ENCODE measurements at regions not wholly inside any gene's neighbourhood (a gene's known extent, or its start where the extent isn't known, plus 50 kb on each side); places are given as distances from the start of the nearest gene placed in this dataset.
"Not testable (repeated sequence)": the region's sequence is repeated elsewhere in the genome, so short reads cannot be mapped to it uniquely, and the experiment has no call there.

DNA sequence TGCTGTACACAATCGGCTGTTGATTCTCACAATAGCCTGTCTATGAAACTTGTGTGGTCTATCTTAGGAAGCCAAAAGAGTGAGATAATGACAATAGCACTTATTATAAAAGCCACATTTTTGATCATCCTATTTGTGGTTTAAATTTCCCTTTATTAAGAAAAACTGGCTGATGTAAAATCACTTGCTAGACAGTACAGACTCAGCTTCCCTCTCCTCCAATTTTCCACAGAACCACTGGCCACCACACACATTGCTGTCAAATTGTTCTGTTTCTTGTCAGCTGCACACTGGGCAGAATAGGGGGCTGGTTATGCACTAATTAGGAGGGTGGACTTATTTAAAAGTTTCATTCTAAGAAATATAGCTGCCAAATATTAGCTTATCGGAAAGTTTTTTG lies 425.9 kb downstream of the EPHA3 start:
- DNase-seq: no peak

DNA sequence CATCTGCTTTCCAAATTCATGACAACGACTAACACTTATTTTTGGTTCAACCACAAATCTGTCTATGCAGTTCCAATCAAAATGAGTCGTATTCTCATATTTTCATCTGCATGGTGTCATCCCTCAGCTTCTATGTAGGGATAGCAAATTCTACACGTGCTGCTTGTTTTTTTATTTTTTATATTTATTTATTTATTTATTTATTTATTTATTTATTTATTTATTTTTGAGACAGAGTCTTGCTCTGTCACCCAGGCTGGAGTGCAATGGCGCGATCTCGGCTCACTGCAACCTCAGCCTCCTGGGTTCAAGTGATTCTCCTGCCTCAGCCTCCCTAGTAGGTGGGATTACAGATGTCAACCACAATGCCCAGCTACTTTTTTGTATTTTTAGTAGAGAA lies 447.2 kb downstream of the EPHA3 start:
- not testable (repeated sequence) for DNase-seq

DNA sequence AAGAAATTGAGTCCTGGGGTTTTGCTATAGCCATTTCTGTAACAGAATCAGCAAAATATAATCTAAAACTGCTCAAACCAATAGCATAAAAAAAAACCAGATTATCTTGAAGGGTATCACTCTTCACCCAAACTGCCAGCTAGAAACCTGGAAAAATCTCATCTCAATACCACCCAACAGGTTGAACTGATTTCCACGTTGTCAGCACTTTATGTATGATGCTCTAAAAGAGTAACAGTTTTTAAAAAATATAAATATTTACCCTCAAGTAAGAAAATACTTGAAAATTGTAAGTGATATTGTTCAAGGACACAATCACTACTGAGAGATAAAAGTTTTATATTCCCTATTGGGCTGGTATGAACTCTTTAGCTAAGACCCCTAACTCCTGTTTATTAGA lies 451.3 kb downstream of the EPHA3 start:
- DNase-seq: no peak

DNA sequence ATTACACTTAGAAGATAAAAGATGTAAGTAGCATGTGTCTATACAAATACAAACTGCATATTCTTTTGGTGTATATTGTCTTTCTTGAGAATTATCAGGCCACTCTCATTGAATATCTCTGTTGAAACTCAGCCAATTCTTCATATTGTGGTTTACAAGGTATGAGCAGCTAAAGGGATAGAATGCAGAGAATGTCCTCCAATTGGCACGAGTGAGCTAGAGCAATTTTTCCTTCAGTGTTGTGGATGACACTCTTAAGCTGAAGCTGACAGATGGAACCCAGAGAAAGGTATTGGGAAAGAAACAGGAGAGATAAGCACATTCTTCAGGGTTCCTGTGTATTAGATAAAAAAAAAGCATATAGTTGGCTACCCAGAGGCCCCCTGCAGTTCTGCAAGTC lies 453.1 kb downstream of the EPHA3 start:
- DNase-seq: peak; percentile 40

DNA sequence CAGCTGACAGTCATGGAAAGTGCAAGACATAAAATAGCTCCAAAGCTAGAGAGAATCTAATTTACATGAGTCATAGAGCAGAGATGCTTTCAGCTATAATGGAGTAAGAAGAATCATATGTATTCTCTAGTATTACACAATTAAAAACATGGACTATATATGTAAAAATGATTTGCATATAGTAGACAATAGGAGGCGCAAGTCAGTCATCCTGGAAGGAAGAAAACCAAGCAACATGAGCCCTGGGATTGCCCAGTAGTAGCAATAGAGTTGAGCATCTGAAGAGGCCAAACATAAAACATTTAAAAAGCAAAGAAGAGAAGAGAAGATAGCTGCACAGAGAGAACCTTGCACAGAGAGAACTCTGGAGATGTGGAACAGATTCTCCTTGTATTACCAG lies 455.0 kb downstream of the EPHA3 start:
- no peak for DNase-seq

DNA sequence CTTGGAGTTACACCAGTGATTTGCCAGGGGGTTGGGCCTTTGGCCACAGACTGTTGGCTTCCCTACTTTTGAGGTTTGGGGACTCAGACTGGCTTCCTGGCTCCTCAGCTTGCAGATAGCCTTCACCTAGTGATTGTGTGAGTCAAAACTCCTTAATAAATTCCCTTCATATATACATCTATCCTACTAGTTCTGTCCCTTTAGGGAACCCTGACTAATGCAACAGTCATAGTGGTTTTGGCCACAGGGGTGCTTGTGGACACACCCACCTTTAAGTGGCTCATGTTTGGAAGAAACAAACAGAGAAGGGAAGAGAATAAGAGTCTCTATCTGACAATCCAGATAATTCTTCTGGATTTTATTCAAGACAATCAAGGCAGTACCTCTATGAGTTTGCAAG lies 457.7 kb downstream of the EPHA3 start:
- DNase-seq: no peak

DNA sequence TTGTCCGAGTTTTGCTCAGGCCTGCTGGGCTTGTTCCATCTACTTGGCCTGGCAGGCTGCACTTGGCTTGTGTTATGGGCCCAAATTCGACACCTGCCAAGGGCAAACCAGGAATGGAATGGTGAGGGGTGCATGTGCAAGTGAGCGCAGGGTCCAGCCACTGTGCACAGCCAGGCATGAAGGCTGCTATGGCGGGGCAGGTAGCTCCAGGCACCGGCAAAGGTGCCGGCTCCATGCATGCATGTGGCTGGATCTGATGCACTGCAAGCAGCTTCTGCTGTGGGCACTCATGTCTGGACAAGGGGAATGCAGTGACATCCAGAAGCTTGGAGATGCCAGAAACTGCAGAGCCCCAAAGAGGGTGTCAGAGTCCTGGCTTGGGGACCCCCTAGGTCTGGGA lies 463.0 kb downstream of the EPHA3 start:
- no peak for DNase-seq

DNA sequence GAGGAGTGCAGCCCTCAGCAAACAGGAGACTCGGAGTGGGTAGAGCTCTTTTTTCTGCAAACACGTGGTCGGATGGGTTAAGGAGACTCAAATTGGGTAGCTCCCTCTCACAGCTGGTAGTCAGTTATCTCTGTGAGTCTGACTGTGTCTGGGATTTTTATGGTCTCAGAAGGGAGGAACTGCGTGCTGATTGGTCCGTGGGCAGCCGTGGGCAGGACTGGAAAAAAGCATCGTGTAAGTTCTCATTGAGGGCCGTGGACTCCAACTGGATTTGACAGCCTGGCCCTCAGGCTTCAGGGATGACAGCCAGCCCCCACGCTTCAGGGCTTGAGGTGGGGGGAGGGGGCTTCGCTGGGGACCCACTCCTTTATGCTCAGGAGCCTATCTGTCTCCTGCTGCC lies 463.9 kb downstream of the EPHA3 start:
- DNase-seq: no peak

DNA sequence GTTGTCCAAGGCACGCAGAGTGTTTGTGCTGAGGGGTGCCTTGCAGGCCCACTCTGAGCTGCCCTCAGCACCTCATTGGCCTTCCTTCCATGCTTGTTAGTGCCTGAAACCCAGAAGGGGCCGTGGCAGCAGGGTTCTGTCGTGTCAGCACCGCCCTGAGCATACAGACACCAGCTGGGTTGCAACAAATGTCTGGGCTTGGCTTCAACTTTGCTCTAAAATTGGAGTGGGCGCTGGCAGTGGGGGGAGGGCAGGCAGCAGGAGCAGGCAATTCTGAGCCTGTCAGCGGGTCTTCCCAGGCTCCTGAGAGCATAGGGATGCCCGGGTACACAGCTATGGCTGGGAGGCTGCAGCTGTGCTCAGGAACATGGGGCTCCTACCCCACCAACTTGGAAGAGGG lies 464.3 kb downstream of the EPHA3 start:
- DNase-seq: no peak

DNA sequence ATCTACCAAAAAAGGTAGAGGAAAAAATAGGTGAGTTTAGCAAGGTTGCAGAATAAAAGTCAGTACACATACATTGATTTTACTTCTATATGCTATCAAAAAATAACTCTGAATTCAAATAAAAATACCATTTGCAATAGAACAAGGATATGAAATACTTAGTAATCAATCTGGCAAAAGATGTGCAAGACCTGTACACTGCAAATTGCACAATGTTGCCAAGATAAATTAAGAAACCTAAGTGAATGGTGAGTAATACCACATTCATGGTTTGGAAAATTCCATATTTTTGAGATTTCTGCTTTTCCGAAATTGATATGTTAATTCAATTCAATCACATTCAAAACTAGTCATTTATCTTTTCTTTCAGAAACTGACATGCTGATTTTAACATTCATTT lies 464.8 kb downstream of the EPHA3 start:
- no peak for DNase-seq

DNA sequence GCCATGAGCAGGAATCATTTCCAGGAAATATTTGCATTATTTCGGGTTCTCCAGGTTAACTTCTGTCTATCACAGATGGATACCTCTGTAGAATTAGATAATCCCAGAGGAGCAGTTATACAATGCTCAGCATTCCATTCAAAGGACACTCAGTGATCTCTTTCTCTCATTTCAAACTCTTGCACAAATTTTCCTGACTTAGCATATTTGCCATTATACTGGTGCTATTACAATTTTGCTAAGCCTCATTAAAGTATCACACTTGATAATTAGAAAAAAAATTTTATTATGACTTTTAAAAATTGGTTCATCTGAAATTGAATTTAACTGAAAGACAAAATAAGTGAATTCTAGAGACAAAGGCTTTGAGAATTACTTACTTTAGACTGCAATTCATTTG lies 469.0 kb downstream of the EPHA3 start:
- DNase-seq: no peak

DNA sequence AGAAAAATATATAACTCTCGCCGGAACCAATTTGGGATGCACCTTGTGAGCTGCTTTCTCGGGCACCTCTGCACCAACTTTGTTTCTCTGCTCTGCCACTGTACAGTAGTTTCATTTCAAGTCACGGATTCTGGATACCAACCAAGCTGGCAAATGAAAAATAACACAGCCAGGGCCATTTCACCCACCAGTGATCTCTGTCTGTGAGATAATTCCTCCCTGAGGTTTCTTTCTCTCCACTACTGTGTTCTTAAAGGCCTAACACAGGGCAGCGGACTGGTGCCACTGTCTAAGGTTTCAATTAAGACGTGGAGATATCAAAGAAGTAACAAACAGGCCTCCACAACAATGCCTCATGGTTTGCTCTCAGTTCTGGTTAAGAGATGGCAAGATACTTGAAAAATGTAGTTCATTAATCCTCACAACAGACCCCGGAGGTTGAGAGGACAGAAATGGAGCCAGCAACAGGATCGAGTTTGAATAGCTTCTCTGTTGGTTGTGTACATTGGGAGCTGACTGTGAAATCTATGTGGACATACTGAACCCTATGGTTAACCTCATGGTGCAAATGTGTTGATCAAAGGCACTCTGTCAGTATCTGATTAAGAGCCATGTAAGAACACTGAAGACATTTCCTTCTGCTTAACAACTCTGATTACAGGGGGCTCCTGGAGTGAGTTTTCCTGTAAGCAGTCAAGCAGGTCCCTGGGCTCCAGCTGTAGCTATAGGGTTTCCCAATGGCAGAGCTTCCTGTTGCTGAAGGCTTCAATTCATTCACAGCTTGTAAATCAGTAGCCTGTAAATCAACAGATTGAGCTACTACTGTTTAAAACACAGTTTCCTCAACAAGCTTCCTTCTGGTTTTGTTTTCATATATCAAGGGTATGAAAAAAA lies 470.5 kb downstream of the EPHA3 start:
- DNase-seq: no peak

DNA sequence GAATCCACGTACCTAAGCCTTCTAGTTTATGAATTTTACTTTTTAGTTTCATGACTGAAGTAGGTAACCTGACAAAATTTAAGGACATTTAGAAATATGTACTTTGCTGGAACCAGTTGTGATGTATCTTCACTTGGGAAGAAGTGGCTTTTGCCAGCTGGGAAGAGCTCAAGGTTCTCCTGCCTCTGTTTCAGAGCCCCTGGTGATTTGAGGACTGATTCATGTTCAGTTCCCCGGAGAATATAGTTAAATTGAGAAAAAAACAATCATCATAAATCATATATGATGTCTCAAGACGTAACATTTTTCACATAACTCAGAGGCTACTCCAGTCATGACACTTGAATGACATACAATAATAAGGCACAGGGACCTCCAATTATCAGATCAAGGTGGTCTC lies 473.4 kb downstream of the EPHA3 start:
- DNase-seq: no peak

DNA sequence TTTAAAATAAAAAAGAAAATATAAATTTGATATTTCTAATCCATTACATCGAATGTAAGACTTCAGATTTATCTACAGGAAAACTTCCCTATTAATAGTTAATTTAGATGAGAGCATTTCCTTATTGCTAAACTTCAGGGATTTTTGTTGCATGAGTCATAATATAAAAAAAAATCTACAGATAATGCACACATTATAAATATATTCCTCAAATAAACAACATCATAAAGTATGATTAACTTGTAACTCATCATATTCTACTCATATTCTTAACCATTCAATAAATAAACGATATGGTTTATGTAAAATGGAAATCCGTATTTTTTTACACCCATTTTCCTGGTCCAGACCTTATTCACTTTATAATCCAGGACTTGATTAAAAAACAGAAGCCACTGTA lies 477.0 kb downstream of the EPHA3 start:
- DNase-seq: no peak

DNA sequence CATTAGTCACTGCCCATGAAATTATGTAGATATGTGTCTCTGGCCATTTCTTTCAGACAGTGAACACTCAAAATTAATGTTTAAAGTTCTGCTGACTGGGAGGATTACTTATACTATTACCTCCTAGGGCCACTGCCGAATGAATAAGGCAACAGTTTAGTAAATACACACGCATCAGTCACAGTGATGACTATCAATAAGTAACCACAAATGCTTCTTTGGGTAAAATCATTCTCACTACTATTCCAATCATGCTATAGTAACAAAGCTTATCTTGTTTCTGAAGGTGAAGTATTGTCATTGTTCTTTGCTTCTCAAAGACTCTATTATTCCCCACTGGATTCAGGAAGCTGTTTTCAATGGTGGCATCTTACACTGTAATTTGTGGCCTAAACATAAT lies 478.8 kb downstream of the EPHA3 start:
- no peak for DNase-seq

DNA sequence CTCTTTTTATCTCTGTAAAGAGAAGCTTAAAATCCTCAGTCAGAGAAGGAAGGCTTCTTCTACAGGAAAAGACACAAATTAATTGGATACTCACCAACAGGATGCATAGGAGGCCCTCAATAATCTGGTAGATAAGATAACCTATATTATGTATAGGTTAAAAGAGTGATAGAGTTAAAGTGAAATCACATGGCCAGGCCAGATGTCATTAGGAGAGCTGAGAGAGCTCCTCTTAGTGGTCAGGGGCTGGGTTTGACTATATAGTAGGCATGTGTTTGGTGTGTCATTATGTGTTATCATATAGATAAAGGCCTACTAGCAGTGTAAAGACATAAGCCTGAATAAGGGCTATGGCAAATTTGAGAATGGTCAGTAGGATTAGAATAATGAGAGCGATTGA lies 479.3 kb downstream of the EPHA3 start:
- DNase-seq: no peak

DNA sequence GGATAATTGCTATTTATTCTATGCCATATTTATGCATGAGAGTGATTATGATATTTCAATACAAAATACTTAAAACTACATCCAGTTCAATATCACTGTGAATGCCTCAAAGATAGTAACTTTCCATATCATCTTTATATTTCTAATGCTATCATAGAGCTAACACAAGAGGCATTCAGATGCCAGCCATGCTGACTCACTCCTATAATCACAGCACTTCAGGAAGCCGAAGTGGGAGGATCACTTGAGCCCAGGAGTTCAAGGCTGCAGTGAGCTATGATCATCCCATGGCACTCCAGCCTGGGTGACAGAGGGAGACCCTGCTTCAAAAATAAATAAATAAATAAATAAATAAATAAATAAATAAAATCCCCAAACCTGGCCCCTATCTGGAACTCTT lies 498.7 kb downstream of the EPHA3 start:
- DNase-seq: no peak

DNA sequence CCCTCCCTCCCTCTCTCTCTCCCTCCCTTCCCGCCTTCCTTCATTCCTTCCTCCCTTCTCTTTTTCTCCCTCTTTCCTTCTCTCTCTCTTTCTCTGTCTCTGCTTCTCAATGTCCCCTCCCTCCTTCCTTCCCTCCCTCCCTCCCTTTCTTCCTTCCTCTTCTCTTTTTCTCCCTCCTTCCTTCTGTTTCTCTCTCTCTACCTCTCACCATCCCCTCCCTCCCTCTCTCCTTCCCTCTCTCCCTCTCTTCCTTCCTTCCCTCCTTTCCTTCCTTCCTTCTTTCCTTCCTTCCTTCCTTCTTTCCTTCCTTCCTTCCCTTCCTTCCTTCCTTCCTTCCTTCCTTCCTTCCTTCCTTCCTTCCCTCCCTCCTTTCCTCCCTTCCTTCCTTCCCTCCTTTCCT lies 504.6 kb downstream of the EPHA3 start:
- no peak for DNase-seq

DNA sequence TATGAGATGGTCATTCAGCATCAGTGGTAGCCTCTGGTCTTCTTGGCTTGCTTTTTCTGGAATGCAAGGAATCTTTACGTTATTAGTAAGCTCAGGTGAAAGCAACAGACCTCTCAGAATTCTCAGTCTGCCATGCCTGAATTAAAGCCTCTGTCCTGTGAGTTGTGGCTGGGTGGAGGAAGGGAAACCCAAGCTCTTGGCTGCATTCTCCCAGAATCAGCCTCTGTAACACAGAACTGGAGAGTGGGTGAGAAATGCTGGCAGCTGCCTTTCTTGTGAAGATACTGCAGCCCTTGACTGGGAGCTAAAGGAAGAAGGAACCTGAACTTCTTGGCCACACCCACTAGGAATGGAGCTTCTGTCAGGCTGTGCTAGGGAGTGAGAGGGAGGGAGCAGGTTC lies 505.8 kb downstream of the EPHA3 start:
- DNase-seq: no peak

DNA sequence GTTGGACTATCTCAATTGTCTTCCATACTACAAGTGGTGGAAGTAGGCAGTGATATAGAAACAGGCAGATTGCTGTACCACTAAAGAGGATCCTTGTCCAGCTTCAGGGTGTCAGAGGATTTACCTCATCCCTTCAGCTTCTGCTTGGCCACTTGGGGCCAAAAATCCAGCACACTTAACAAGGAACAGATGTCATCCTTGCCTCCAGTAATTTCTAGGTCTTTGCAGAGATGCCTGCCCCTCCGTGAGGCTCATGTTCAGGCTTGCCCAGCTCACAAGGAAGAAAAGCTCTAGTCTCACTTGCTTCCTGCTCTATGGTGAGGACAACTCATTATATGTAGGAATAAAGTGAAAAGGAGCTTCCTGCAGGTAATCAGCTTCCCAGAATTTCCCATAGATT lies 510.3 kb downstream of the EPHA3 start:
- no peak for DNase-seq

DNA sequence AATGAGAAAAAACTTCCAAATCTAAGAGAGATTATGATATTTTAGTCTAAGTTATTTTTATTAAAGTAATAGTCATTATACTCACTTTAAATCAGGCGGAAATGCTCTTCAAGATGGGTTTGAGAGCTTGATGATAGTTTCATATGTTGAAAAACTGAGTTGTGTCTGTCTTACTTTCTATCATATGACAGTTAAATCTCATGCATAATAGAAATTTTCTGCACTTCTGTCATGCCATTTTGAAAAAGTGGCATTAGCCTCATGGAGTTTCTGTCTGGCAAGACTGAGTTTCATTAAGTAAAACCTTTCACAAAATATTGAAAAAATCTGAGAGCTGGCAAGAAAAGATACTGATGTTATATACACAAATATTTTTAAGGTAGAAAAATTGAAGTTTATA lies 511.8 kb downstream of the EPHA3 start:
- no peak for DNase-seq

DNA sequence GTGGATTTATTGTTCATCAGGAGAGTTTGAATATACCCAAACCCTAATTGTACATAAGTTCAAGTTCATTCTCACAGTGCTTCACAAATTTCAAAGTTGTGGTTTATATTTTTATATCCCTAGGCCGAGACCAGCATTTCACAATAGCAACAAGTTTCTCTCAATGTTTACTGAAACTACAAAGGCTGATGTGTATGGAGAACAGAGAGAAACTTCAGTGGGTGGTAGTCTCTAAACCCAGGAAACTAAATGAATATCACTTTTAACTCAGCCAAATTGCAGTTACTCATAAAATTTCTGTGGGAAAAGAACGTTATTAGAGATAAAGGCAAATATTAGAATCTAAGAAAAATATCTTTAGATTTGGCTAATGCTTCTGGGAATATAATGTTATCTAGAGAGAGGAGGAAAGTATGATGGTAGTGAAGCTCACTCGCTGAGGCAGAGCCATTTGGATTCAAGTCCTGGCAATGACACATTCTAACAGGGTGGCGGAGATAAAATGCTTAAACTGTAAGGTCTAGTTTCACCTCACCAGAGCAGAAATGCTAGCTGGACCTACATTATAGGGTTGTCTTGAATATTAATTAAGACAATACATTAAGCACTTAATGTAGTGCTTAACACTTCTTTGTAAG lies 514.8 kb downstream of the EPHA3 start:
- no peak for DNase-seq

DNA sequence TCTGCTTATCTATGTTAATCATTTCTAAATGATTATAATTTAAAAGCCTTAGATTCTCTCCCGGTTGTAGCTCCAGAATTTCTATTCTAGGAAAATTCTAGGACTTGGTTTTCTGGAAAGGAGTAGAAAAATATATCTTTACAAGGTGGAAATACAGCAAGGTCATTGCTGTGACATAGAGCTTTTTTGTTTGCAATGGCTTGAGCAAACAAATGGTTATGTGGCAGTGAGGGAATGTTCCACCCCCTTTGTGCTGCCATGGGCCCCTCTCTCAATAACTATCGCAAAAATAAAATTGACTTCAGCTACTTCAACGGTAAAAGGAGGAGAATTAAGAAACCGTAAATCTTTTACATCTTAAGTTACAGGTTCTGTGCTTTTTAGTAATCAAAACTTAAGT lies 517.1 kb downstream of the EPHA3 start:
- no peak for DNase-seq

DNA sequence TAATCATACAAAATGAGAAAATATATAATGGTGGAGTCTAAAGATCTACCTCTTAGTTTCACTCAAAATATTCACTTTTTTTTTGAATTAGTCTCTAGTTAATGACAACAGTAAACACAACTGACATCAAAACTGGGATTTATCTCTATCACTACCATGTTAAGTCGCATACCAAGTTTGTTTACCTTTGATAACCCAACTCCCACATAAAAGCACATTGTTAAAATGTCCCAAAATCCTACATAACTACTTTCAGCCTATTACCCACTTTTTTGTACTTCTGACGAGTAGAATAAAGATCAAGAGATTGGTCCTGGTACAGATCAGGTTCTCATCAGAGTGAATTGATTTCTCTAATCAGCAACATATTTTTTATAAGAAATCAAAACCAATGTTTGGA lies 518.5 kb downstream of the EPHA3 start:
- no peak for DNase-seq

Data from NCI-H1105 (cell line).